K562 (cell line): ENCODE measurements at regions not wholly inside any gene's neighbourhood (a gene's known extent, or its start where the extent isn't known, plus 50 kb on each side); places are given as distances from the start of the nearest gene placed in this dataset.
A peak's percentile ranks its signal among the peaks of the same experiment; 100 is the strongest.

Source experiments
- ATAC-seq: fragments of 200-7000 bp; cut with Tn5 transposase; 3 replicates; pipeline ENCODE4 v1.9.1; 2020; ENCODE audit warnings: moderate library complexity
- BruUV-seq: library from RNA; stranded (reverse); fragments of 400-500 nt; replicated peaks from 2 replicates; lab custom pipeline; 2021; lab: Mats Ljungman, UMichigan
- CTCF ChIA-PET: fragments of 300-600 bp; formaldehyde crosslinking; extraction: SDS; loops from one replicate; lab custom pipeline; 2021; ENCODE audit warnings: low intra/inter-chr PET ratio; lab: Yijun Ruan, JAX
- POLR2A ChIA-PET: fragments of 300-600, 350-650 bp; sonication (Branson Sonifier 250); formaldehyde crosslinking; extraction: SDS; loops from one replicate; lab custom pipeline; 2021; ENCODE audit warnings: antibody characterized with exemption, inconsistent platforms; lab: Yijun Ruan, JAX
- DNase-seq, 4 experiments: peaks; one replicate each; pipeline versions ENCODE4 v3.0.0 to v3.0.0-alpha.2; 2011 to 2018; ENCODE audit warnings: low spot score in 3 of 4, mixed read lengths in 3 of 4; ENCODE audit errors: extremely low read depth in 1 of 4
- FAIRE-seq: peaks from 2 replicates; lab custom pipeline; 2011; peaks lifted over from hg19 to GRCh38; lab: Jason Lieb, UNC
- H2AFZ ChIP-seq: 2 replicates; pipeline ENCODE4 v1.6.0; 2011; ENCODE audit warnings: low read depth, low read length, control low read depth, inconsistent platforms
- H3K27ac ChIP-seq: fragments of 200-600 bp; 3 replicates; pipeline ENCODE4 v1.8.0; 2011; ENCODE audit warnings: low read depth, mild to moderate bottlenecking, control low read depth, inconsistent platforms, low read length, moderate library complexity, mixed read lengths; ENCODE audit errors: extremely low read depth
- H3K27me3 ChIP-seq, 2 experiments: fragments of 300-600 bp in 1 of 2; 2 replicates in 1 of 2; 3 replicates in 1 of 2; pipeline versions ENCODE4 v1.6.0 to v1.8.0; 2011; ENCODE audit warnings: inconsistent platforms in 2 of 2, low read length in 2 of 2, mild to moderate bottlenecking in 1 of 2, mixed read lengths in 1 of 2, moderate library complexity in 1 of 2; ENCODE audit not compliant: control insufficient read depth in 2 of 2, insufficient read depth in 2 of 2
- H3K36me3 ChIP-seq: fragments of 300-600 bp; 3 replicates; pipeline ENCODE4 v1.8.0; 2011; ENCODE audit warnings: mild to moderate bottlenecking, low read length, inconsistent platforms; ENCODE audit not compliant: control insufficient read depth, insufficient read depth
- H3K4me1 ChIP-seq, 2 experiments: fragments of 200-600 bp in 1 of 2; replicated peaks in 1 of 2; 2 replicates in 1 of 2; 3 replicates in 1 of 2; pipeline versions ENCODE4 v1.5.1 to v1.8.0; 2011; ENCODE audit warnings: inconsistent platforms in 2 of 2, low read length in 2 of 2, mild to moderate bottlenecking in 1 of 2, mixed read lengths in 1 of 2, moderate library complexity in 1 of 2; ENCODE audit not compliant: control insufficient read depth in 2 of 2, insufficient read depth in 2 of 2
- H3K4me2 ChIP-seq: 2 replicates; pipeline ENCODE4 v1.6.1; 2011; ENCODE audit warnings: low read length, control low read depth, inconsistent platforms, mixed read lengths; ENCODE audit not compliant: insufficient read depth
- H3K4me3 ChIP-seq: fragments of 200-600 bp; sonication (generic), shearing (Covaris generic); 2 replicates; pipeline ENCODE4 v1.5.1; 2016; ENCODE audit warnings: control low read depth, inconsistent platforms
- H3K79me2 ChIP-seq: fragments of 200-600 bp; 3 replicates; pipeline ENCODE4 v1.8.0; 2011; ENCODE audit warnings: low read length, inconsistent platforms; ENCODE audit not compliant: control insufficient read depth, insufficient read depth
- H3K9ac ChIP-seq, 2 experiments: 2 replicates each; pipeline versions ENCODE4 v1.6.0 to v1.6.1; 2011; ENCODE audit warnings: low read depth in 2 of 2, low read length in 2 of 2, control low read depth in 1 of 2, inconsistent platforms in 1 of 2, mild to moderate bottlenecking in 1 of 2, mixed read lengths in 1 of 2; ENCODE audit not compliant: insufficient read depth in 1 of 2
- H3K9me1 ChIP-seq: one replicate; pipeline ENCODE4 v1.6.0; 2011; ENCODE audit warnings: inconsistent platforms, mild to moderate bottlenecking, low read length, moderate library complexity; ENCODE audit not compliant: control insufficient read depth, insufficient read depth
- H3K9me3 ChIP-seq: replicated peaks from 2 replicates; pipeline ENCODE4 v1.5.1; 2011; ENCODE audit warnings: low read depth, low read length, inconsistent platforms; ENCODE audit not compliant: control insufficient read depth, insufficient read depth
- H4K20me1 ChIP-seq: replicated peaks from 2 replicates; pipeline ENCODE4 v1.6.1; 2011; ENCODE audit warnings: low read length, inconsistent platforms, mixed read lengths; ENCODE audit not compliant: control insufficient read depth, insufficient read depth
- BDP1 ChIP-seq: IDR thresholded peaks from 3 replicates; pipeline ENCODE4 v1.6.1; 2011; ENCODE audit not compliant: insufficient read length, insufficient read depth
- CBFB ChIP-seq: sonication (generic); formaldehyde crosslinking; IDR thresholded peaks from 2 replicates; pipeline ENCODE4 v1.4.0; 2020; ENCODE audit warnings: mild to moderate bottlenecking, missing genetic modification reagents
- GTF2A2 ChIP-seq: IDR thresholded peaks from 2 replicates; pipeline ENCODE4 v1.6.1; 2016; ENCODE audit warnings: mild to moderate bottlenecking, missing genetic modification characterization, missing compliant biosample characterization
- HMG20B ChIP-seq: fragments of 250-450 bp; sonication (Bioruptor Pico); IDR thresholded peaks from 2 replicates; pipeline ENCODE4 v1.5.0; 2021; ENCODE audit warnings: mild to moderate bottlenecking
- HOXB6 ChIP-seq: fragments of 250-450 bp; sonication (Bioruptor Pico); IDR thresholded peaks from 2 replicates; pipeline ENCODE4 v1.5.1; 2022; ENCODE audit warnings: mild to moderate bottlenecking, borderline replicate concordance
- SAFB2 ChIP-seq: fragments of 200-400 bp; formaldehyde crosslinking; IDR thresholded peaks from 2 replicates; pipeline ENCODE4 v1.6.1; 2018; ENCODE audit warnings: borderline replicate concordance, low read length, low read depth, moderate library complexity; ENCODE audit not compliant: severe bottlenecking
- SPI1 ChIP-seq: IDR thresholded peaks from 2 replicates; pipeline ENCODE4 v1.6.1; 2011; ENCODE audit warnings: low read depth, low read length, control low read depth, borderline replicate concordance
- ZFP1 ChIP-seq: fragments of 450-650 bp; formaldehyde crosslinking; IDR thresholded peaks from 2 replicates; pipeline ENCODE4 v1.4.0; 2020; ENCODE audit warnings: mild to moderate bottlenecking, mixed read lengths
- WGBS: fragments of 100-300 bp; shearing (Covaris generic); methylation state at CpG from one replicate; pipeline ENCODE4 v1.1.6; 2016; ENCODE audit warnings: low coverage, mixed read lengths; ENCODE audit not compliant: insufficient coverage; ENCODE audit errors: missing lambda C conversion rate; 5-methylcytosine and 5-hydroxymethylcytosine counted together
- in situ Hi-C: fragments of 300-500 bp; cut with MboI; formaldehyde crosslinking; loops from 4 replicates; pipeline ENCODE4 v1.15.0; 2018; ENCODE audit warnings: inconsistent platforms, mixed read lengths
- intact Hi-C: fragments of 100-400 bp; cut with micrococcal nuclease; formaldehyde crosslinking; loops from 2 replicates; pipeline ENCODE4 v1.14.2; 2022
- TF ChIP-seq, protein P1 (sequence below): fragments of 450-650 bp; IDR thresholded peaks from 2 replicates; pipeline ENCODE4 v1.7.1; 2018; ENCODE audit warnings: mild to moderate bottlenecking, low read depth; ENCODE audit not compliant: partially characterized antibody
- TF ChIP-seq, protein P2 (sequence below): sonication (generic); formaldehyde crosslinking; IDR thresholded peaks from 2 replicates; pipeline ENCODE4 v1.8.0; 2022; ENCODE audit warnings: mild to moderate bottlenecking, missing genetic modification reagents
- TF ChIP-seq, protein P3 (sequence below): sonication (generic); formaldehyde crosslinking; IDR thresholded peaks from 2 replicates; pipeline ENCODE4 v1.8.1; 2022; ENCODE audit warnings: missing genetic modification reagents
- TF ChIP-seq, protein P4 (sequence below): fragments of 450-650 bp; formaldehyde crosslinking; conservative IDR thresholded peaks from 2 replicates; pipeline ENCODE4 v1.4.0; 2022; ENCODE audit warnings: mild to moderate bottlenecking, missing genetic modification characterization

DNA sequence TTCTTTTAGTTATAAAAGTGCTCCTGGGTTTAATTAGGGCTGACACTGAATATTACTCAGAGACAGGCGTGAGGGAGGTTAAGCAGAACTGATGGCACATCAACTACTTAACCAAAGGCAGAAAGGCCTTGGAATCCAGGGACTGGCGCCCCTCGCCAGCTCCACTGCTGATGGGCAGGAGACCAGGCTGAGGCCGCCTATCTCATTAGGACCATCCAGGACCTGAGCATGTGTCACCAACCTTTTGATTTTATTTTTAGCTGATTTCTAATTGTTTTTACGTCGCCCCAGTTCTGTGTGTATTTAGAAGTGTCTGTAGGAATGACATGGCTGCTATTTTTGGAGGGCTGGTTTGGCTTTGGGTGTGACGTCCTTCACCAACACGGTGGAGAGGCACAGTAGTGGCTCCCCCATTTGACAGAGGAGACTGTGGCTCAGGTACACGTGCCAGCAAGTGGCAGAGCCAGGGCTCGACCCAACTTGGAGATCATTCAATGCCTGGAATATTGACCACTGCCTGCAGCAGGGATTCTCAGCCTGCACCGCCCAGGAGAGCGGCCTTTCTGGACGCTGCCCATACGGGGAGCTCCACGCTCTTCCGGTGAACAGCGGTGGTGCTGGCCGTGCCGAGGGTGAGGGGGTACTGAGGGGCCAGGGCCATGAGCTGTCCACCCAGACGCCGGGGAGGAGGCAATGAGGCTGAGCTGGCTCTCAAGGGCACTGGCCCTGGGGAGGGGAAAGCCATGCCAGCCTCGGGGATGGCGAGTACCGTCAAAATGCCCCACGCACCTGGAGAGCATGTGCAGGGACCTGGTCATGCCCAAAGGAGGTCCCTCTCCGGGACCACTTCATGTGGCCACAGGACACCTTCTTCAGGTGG, 205.7 kb downstream of the ASB1 start:
- H3K27me3 ChIP-seq = peaks cover 10 to 74% of the 10 kb centered on the region in 2 experiments; a peak in 4 of 5 replicates
- no peak overlapping the region for H3K9ac ChIP-seq
- CTCF ChIA-PET = no interaction called here
- no peaks in the 10 kb centered on the region for H4K20me1 ChIP-seq
- peak overlapping the region; percentile 25; the same call in 1 of the 2 replicates for H3K4me2 ChIP-seq
- H3K4me3 ChIP-seq = no peak overlapping the region
- FAIRE-seq = no peak
- H3K9me3 ChIP-seq = no peaks in the 10 kb centered on the region
- 11% methylated on average over 22 of the region's 26 CpGs for WGBS
- no peak overlapping the region for H2AFZ ChIP-seq
- no peaks in the 10 kb centered on the region for H3K36me3 ChIP-seq
- ATAC-seq = no peak
- intact Hi-C loops = no loop called here
- TF ChIP-seq, protein P1, sequence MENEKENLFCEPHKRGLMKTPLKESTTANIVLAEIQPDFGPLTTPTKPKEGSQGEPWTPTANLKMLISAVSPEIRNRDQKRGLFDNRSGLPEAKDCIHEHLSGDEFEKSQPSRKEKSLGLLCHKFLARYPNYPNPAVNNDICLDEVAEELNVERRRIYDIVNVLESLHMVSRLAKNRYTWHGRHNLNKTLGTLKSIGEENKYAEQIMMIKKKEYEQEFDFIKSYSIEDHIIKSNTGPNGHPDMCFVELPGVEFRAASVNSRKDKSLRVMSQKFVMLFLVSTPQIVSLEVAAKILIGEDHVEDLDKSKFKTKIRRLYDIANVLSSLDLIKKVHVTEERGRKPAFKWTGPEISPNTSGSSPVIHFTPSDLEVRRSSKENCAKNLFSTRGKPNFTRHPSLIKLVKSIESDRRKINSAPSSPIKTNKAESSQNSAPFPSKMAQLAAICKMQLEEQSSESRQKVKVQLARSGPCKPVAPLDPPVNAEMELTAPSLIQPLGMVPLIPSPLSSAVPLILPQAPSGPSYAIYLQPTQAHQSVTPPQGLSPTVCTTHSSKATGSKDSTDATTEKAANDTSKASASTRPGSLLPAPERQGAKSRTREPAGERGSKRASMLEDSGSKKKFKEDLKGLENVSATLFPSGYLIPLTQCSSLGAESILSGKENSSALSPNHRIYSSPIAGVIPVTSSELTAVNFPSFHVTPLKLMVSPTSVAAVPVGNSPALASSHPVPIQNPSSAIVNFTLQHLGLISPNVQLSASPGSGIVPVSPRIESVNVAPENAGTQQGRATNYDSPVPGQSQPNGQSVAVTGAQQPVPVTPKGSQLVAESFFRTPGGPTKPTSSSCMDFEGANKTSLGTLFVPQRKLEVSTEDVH = no peak
- TF ChIP-seq BDP1 = no peak
- TF ChIP-seq, protein P2, sequence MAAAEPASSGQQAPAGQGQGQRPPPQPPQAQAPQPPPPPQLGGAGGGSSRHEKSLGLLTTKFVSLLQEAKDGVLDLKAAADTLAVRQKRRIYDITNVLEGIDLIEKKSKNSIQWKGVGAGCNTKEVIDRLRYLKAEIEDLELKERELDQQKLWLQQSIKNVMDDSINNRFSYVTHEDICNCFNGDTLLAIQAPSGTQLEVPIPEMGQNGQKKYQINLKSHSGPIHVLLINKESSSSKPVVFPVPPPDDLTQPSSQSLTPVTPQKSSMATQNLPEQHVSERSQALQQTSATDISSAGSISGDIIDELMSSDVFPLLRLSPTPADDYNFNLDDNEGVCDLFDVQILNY = no peak
- TF ChIP-seq HOXB6 = no peak
- no peak for TF ChIP-seq ZFP1 (CRISPR knock-in tag)
- TF ChIP-seq, protein P3, sequence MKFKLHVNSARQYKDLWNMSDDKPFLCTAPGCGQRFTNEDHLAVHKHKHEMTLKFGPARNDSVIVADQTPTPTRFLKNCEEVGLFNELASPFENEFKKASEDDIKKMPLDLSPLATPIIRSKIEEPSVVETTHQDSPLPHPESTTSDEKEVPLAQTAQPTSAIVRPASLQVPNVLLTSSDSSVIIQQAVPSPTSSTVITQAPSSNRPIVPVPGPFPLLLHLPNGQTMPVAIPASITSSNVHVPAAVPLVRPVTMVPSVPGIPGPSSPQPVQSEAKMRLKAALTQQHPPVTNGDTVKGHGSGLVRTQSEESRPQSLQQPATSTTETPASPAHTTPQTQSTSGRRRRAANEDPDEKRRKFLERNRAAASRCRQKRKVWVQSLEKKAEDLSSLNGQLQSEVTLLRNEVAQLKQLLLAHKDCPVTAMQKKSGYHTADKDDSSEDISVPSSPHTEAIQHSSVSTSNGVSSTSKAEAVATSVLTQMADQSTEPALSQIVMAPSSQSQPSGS (CRISPR knock-in tag) = no peak
- TF ChIP-seq, protein P4, sequence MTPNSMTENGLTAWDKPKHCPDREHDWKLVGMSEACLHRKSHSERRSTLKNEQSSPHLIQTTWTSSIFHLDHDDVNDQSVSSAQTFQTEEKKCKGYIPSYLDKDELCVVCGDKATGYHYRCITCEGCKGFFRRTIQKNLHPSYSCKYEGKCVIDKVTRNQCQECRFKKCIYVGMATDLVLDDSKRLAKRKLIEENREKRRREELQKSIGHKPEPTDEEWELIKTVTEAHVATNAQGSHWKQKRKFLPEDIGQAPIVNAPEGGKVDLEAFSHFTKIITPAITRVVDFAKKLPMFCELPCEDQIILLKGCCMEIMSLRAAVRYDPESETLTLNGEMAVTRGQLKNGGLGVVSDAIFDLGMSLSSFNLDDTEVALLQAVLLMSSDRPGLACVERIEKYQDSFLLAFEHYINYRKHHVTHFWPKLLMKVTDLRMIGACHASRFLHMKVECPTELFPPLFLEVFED (CRISPR knock-in tag) = no peak
- TF ChIP-seq CBFB (CRISPR knock-in tag) = no peak
- no peak for TF ChIP-seq GTF2A2 (tag)
- no peak for TF ChIP-seq SAFB2
- TF ChIP-seq HMG20B (CRISPR knock-in tag) = no peak
- TF ChIP-seq SPI1 = no peak
- TF ChIP-seq, all 486 proteins: peak for 0
- no peaks in the 10 kb centered on the region; a peak in 1 of 5 replicates for H3K4me1 ChIP-seq
- no TSS peak for BruUV-seq
- no peak overlapping the region for H3K27ac ChIP-seq
- DNase-seq = no peak
- in situ Hi-C loops = no loop called here
- H3K9me1 ChIP-seq = no peaks in the 10 kb centered on the region
- POLR2A ChIA-PET = no interaction called here
- no peaks in the 10 kb centered on the region for H3K79me2 ChIP-seq
